Esophagus squamous epithelium (tissue), 5 donors: ENCODE measurements at regions not wholly inside any gene's neighbourhood (a gene's known extent, or its start where the extent isn't known, plus 50 kb on each side); places are given as distances from the start of the nearest gene placed in this dataset.

Source experiments
- DNase-seq: peaks from one replicate; lab custom pipeline; 2025; lab: John Stamatoyannopoulos, UW
- H3K27ac ChIP-seq, 4 donors: fragments of 200-600 bp; sonication (generic); one replicate each; pipeline ENCODE4 v1.5.1; 2016 to 2019; ENCODE audit warnings: mild to moderate bottlenecking in 1 of 4
- H3K27me3 ChIP-seq, 4 donors: fragments of 200-600 bp; sonication (generic); 1 replicate in 3 of 4; 2 replicates in 1 of 4; pipeline versions ENCODE4 v1.5.1 to v1.6.0; 2017 to 2021; ENCODE audit warnings: antibody characterized with exemption in 1 of 4
- H3K36me3 ChIP-seq, 3 donors: fragments of 200-600 bp; sonication (generic); one replicate each; pipeline ENCODE4 v1.5.1; 2016 to 2019
- H3K4me1 ChIP-seq, 3 donors: fragments of 200-600 bp; sonication (generic); one replicate each; pipeline ENCODE4 v1.5.1; 2017 to 2019
- H3K4me3 ChIP-seq, 4 donors: fragments of 200-600 bp; sonication (generic); 1 replicate in 3 of 4; 2 replicates in 1 of 4; pipeline ENCODE4 v1.5.1; 2016 to 2019; ENCODE audit warnings: mild to moderate bottlenecking in 2 of 4, moderate library complexity in 1 of 4
- H3K9me3 ChIP-seq, 3 donors: fragments of 200-600 bp; sonication (generic); one replicate each; pipeline ENCODE4 v1.5.1; 2016 to 2019
- CTCF ChIP-seq, 6 experiments: fragments of 450-650 bp in 4 of 6; fragments of 200-600 bp in 2 of 6; sonication (generic) in 2 of 6; IDR thresholded peaks; one replicate each; pipeline ENCODE4 v1.5.1; 2016 to 2019; ENCODE audit warnings: antibody characterized with exemption in 6 of 6, mild to moderate bottlenecking in 4 of 6, moderate library complexity in 4 of 6
- POLR2A ChIP-seq, 4 donors: fragments of 450-650 bp; IDR thresholded peaks; one replicate each; pipeline ENCODE4 v1.6.1; 2017; ENCODE audit warnings: antibody characterized with exemption in 4 of 4, mild to moderate bottlenecking in 4 of 4, moderate library complexity in 3 of 4
- WGBS, 2 donors: methylation state at CpG; one replicate each; pipeline ENCODE4 v1.1.5; 2018; 5-methylcytosine and 5-hydroxymethylcytosine counted together
- intact Hi-C: fragments of 100-400 bp; cut with DNase I; formaldehyde crosslinking; loops from one replicate; pipeline ENCODE4 v1.15.0; 2022
- small RNA-seq, 4 donors: library from RNA; depleted of rRNA; stranded (forward); fragments of <200 nt; gene quantifications; one replicate each; pipeline ENCODE3, GENCODE V24; 2016
- donor health status: DM: yes; HTN: yes; CAD: no.

- intact Hi-C loops, result no loop called here
- Histone ChIP-seq H3K27me3 (no peaks in the 10 kb centered on the region), H3K4me3 (no peak overlapping the region), H3K36me3 (no peaks in the 10 kb centered on the region), H3K9me3 (peaks cover 0 to 11% (median 0%) of the 10 kb centered on the region in 3 donors), H3K27ac (no peak overlapping the region), H3K4me1 (no peaks in the 10 kb centered on the region)
- TF ChIP-seq POLR2A (IDR thresholded peaks at IDR 0.05) (no peak), CTCF (IDR thresholded peaks at IDR 0.05) (no peak)
- DNase-seq, result no peak
- WGBS, 2 donors, result 82 to 87% methylated on average over 7 of the region's 7 CpGs
These were observed 57.3 kb upstream of the KCND2 start for GRCh38 chr7:120215654-120216053.

GRCh38 chr7:120216947-120217346, 56.0 kb upstream of the KCND2 start:
- DNase-seq, result no peak
- Histone ChIP-seq H3K27me3 (no peaks in the 10 kb centered on the region), H3K27ac (no peak overlapping the region), H3K4me3 (no peak overlapping the region), H3K4me1 (no peaks in the 10 kb centered on the region), H3K9me3 (no peaks in the 10 kb centered on the region), H3K36me3 (no peaks in the 10 kb centered on the region)
- WGBS, 2 donors, result 51 to 52% methylated on average over 2 of the region's 2 CpGs
- TF ChIP-seq POLR2A (IDR thresholded peaks at IDR 0.05) (no peak), CTCF (IDR thresholded peaks at IDR 0.05) (no peak)
- intact Hi-C loops, result no loop called here

GRCh38 chr7:120218712-120219111, 54.3 kb upstream of the KCND2 start:
- TF ChIP-seq CTCF (IDR thresholded peaks at IDR 0.05) (no peak), POLR2A (IDR thresholded peaks at IDR 0.05) (no peak)
- no peak overlapping the region for H3K27ac ChIP-seq
- H3K4me1 ChIP-seq, result no peaks in the 10 kb centered on the region

GRCh38 chr7:120221666-120222065, 51.3 kb upstream of the KCND2 start:
- no peaks in the 10 kb centered on the region for H3K36me3 ChIP-seq
- no peaks in the 10 kb centered on the region for H3K27me3 ChIP-seq
- no peak for DNase-seq
- no peak for TF ChIP-seq CTCF (IDR thresholded peaks at IDR 0.05)
- no peak for TF ChIP-seq POLR2A (IDR thresholded peaks at IDR 0.05)
- no peaks in the 10 kb centered on the region for H3K9me3 ChIP-seq
- no peak overlapping the region for H3K4me3 ChIP-seq
- H3K27ac ChIP-seq, result no peak overlapping the region
- intact Hi-C loops, result no loop called here
- H3K4me1 ChIP-seq, result no peaks in the 10 kb centered on the region

More at GRCh38 chr7:120218712-120219111, 54.3 kb upstream of the KCND2 start:
- intact Hi-C loops, result no loop called here
- Histone ChIP-seq H3K36me3 (no peaks in the 10 kb centered on the region), H3K4me3 (no peak overlapping the region), H3K9me3 (no peaks in the 10 kb centered on the region), H3K27me3 (no peaks in the 10 kb centered on the region)
- DNase-seq, result no peak

Small RNA genes in the stretch of these regions (small RNA-seq; reads per million reads assigned to genes)
- 0 reads per million in 4 donors for gene RNU1-29P
